Raji (cell line): ENCODE measurements at regions not wholly inside any gene's neighbourhood (a gene's known extent, or its start where the extent isn't known, plus 50 kb on each side); places are given as distances from the start of the nearest gene placed in this dataset.

Experiments used
- POLR2A ChIP-seq: IDR thresholded peaks from 2 replicates; pipeline ENCODE4 v1.6.1; 2011; ENCODE audit warnings: low read depth, low read length, control low read depth; ENCODE audit not compliant: insufficient read depth

- no peak for TF ChIP-seq POLR2A
Observed at GRCh38 chr3:195012100-195012499, 258.9 kb downstream of the XXYLT1 start.

- no peak for TF ChIP-seq POLR2A
Observed at GRCh38 chr3:195012571-195012970, 258.4 kb downstream of the XXYLT1 start.

- no peak for TF ChIP-seq POLR2A
Observed at GRCh38 chr3:195013411-195014361, 257.3 kb downstream of the XXYLT1 start.

DNA sequence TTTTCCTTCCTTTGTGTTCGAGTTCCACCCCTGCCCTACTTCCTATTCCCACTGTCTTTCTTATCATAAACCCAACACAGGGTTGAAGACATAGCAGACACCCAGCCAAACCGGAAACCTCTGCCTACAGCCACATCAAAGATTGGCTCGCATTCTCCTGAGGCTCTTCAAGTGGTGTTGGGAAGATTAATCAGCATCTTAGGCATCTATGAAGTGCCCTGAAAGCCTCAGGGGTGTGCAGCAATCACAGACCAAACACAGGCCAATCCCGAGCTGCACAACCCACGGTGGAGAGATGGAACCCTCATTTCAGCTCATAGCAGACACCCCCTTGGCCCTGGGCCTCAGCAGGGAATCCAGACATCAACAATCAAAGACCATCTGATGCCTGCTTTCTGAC lies 255.9 kb downstream of the XXYLT1 start:
- no peak for TF ChIP-seq POLR2A

DNA sequence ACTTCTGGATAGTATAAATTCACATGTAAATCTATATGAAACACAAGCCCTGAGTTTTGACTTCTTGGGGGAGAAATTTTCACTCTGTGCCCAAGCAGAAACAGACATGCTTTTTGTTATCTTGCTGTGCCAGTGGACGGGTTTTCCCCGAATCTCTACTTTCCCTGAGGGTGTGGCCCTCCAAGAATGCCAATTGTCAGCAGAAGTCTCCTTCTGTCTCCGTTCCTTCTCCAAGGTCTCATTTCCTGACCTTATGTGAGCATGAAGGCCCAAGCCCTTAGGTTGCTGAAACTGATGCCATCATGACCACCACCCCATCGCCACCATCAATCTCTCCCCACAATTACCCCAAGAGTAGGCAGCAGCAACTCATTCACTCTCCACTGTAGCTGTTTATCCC lies 253.8 kb downstream of the XXYLT1 start:
- TF ChIP-seq POLR2A: no peak
